ENCODE measurements at regions not wholly inside any gene's neighbourhood (a gene's known extent, or its start where the extent isn't known, plus 50 kb on each side); places are given as distances from the start of the nearest gene placed in this dataset.

- no peaks in the 10 kb centered on the region for H3K36me3 ChIP-seq
- H3K27me3 ChIP-seq, result no peaks in the 10 kb centered on the region
- no peaks in the 10 kb centered on the region for H3K4me1 ChIP-seq
- H3K4me3 ChIP-seq, result no peak overlapping the region
- H3K27ac ChIP-seq, result no peak overlapping the region
- no peak for ATAC-seq
- TF ChIP-seq EP300 (IDR thresholded peaks at IDR 0.05), result no peak
- no peak for TF ChIP-seq POLR2AphosphoS5 (IDR thresholded peaks at IDR 0.05)
- TF ChIP-seq POLR2A (IDR thresholded peaks at IDR 0.05), result no peak
- no peak for TF ChIP-seq CTCF (IDR thresholded peaks at IDR 0.05)
- no peaks in the 10 kb centered on the region for H3K9me3 ChIP-seq
- 93 to 100% methylated on average over 1 to 2 of the region's 3 CpGs for WGBS, 2 donors (ENCODE audit: low coverage in 1 of 2)
Observed at GRCh38 chr4:56219447-56219846, 167.8 kb downstream of the AASDH start.

GRCh38 chr4:56218230-56218895, 168.9 kb downstream of the AASDH start:
- no peaks in the 10 kb centered on the region for H3K9me3 ChIP-seq
- WGBS, 2 donors (ENCODE audit: low coverage in 1 of 2), result 85 to 100% methylated on average over 1 to 2 of the region's 2 CpGs
- ATAC-seq, result no peak
- H3K4me1 ChIP-seq, result no peaks in the 10 kb centered on the region
- TF ChIP-seq EP300 (IDR thresholded peaks at IDR 0.05) (no peak), POLR2A (IDR thresholded peaks at IDR 0.05) (no peak), CTCF (IDR thresholded peaks at IDR 0.05) (no peak), POLR2AphosphoS5 (IDR thresholded peaks at IDR 0.05) (no peak)
- no peaks in the 10 kb centered on the region for H3K36me3 ChIP-seq
- no peak overlapping the region for H3K27ac ChIP-seq
- H3K27me3 ChIP-seq, result no peaks in the 10 kb centered on the region
- H3K4me3 ChIP-seq, result no peak overlapping the region

- Histone ChIP-seq H3K4me3 (no peak overlapping the region), H3K4me1 (no peaks in the 10 kb centered on the region), H3K9me3 (no peaks in the 10 kb centered on the region), H3K36me3 (no peaks in the 10 kb centered on the region), H3K27me3 (no peaks in the 10 kb centered on the region), H3K27ac (no peak overlapping the region)
- 59 to 76% methylated on average over 3 of the region's 3 CpGs for WGBS, 2 donors (ENCODE audit: low coverage in 1 of 2)
- no peak for TF ChIP-seq CTCF (IDR thresholded peaks at IDR 0.05)
- TF ChIP-seq POLR2A (IDR thresholded peaks at IDR 0.05), result no peak
- no peak for TF ChIP-seq EP300 (IDR thresholded peaks at IDR 0.05)
- no peak for TF ChIP-seq POLR2AphosphoS5 (IDR thresholded peaks at IDR 0.05)
- no peak for ATAC-seq
Observed at GRCh38 chr4:56217343-56217890, 169.9 kb downstream of the AASDH start.

- no peaks in the 10 kb centered on the region for H3K36me3 ChIP-seq
- H3K27me3 ChIP-seq, result no peaks in the 10 kb centered on the region
- no peaks in the 10 kb centered on the region for H3K9me3 ChIP-seq
- 8 to 20% methylated on average over 2 to 3 of the region's 3 CpGs for WGBS, 2 donors (ENCODE audit: low coverage in 1 of 2)
- H3K4me1 ChIP-seq, result no peaks in the 10 kb centered on the region
- no peak overlapping the region for H3K27ac ChIP-seq
- ATAC-seq, result no peak
- H3K4me3 ChIP-seq, result no peak overlapping the region
- TF ChIP-seq POLR2A (IDR thresholded peaks at IDR 0.05) (no peak), POLR2AphosphoS5 (IDR thresholded peaks at IDR 0.05) (no peak), EP300 (IDR thresholded peaks at IDR 0.05) (no peak)
Observed at GRCh38 chr4:56215901-56216300, 171.4 kb downstream of the AASDH start.

- 39 to 49% methylated on average over 4 of the region's 4 CpGs for WGBS, 2 donors (ENCODE audit: low coverage in 1 of 2)
Observed at GRCh38 chr4:56215141-56215783, 172.0 kb downstream of the AASDH start.

More at GRCh38 chr4:56215141-56215783, 172.0 kb downstream of the AASDH start:
- no peak for ATAC-seq
- Histone ChIP-seq H3K27ac (no peak overlapping the region), H3K4me1 (no peaks in the 10 kb centered on the region), H3K9me3 (no peaks in the 10 kb centered on the region), H3K4me3 (no peak overlapping the region), H3K27me3 (no peaks in the 10 kb centered on the region), H3K36me3 (no peaks in the 10 kb centered on the region)
- TF ChIP-seq EP300 (IDR thresholded peaks at IDR 0.05) (no peak), POLR2AphosphoS5 (IDR thresholded peaks at IDR 0.05) (no peak), CTCF (IDR thresholded peaks at IDR 0.05) (no peak), POLR2A (IDR thresholded peaks at IDR 0.05) (no peak)

Data from gastroesophageal sphincter (tissue), 4 donors.